WTC11 (cell line): ENCODE measurements at regions not wholly inside any gene's neighbourhood (a gene's known extent, or its start where the extent isn't known, plus 50 kb on each side); places are given as distances from the start of the nearest gene placed in this dataset.

Experiments used
- EMX1 ChIP-seq: fragments of 250-450 bp; sonication (Bioruptor Pico); IDR thresholded peaks from 2 replicates; pipeline ENCODE4 v1.8.0; 2021; ENCODE audit warnings: mild to moderate bottlenecking
- FOXJ3 ChIP-seq: sonication (generic); formaldehyde crosslinking; IDR thresholded peaks from 2 replicates; pipeline ENCODE4 v1.9.0; 2021; ENCODE audit warnings: missing genetic modification reagents, mild to moderate bottlenecking, borderline replicate concordance
- GABPB1 ChIP-seq: sonication (generic); formaldehyde crosslinking; IDR thresholded peaks from 2 replicates; pipeline ENCODE4 v1.8.1; 2023; ENCODE audit warnings: mild to moderate bottlenecking, missing genetic modification reagents
- JUN ChIP-seq: sonication (generic); formaldehyde crosslinking; IDR thresholded peaks from 2 replicates; pipeline ENCODE4 v1.8.0; 2023; ENCODE audit warnings: mild to moderate bottlenecking, missing genetic modification reagents
- KAT7 ChIP-seq: sonication (generic); formaldehyde crosslinking; IDR thresholded peaks from 2 replicates; pipeline ENCODE4 v1.8.1; 2023; ENCODE audit warnings: missing genetic modification reagents, mild to moderate bottlenecking, borderline replicate concordance
- NFYB ChIP-seq: sonication (generic); formaldehyde crosslinking; conservative IDR thresholded peaks from 2 replicates; pipeline ENCODE4 v1.8.0; 2022; ENCODE audit warnings: low read depth, missing genetic modification reagents
- TEAD4 ChIP-seq: sonication (generic); formaldehyde crosslinking; IDR thresholded peaks from 2 replicates; pipeline ENCODE4 v1.8.0; 2022; ENCODE audit warnings: mild to moderate bottlenecking, missing genetic modification reagents
- ZNF121 ChIP-seq: sonication (generic); formaldehyde crosslinking; IDR thresholded peaks from 2 replicates; pipeline ENCODE4 v1.8.0; 2023; ENCODE audit warnings: missing genetic modification reagents
- ZNF416 ChIP-seq: fragments of 250-450 bp; sonication (Bioruptor Pico); IDR thresholded peaks from 2 replicates; pipeline ENCODE4 v1.9.0; 2021; ENCODE audit warnings: mild to moderate bottlenecking, inconsistent platforms
- TF ChIP-seq, protein P1 (sequence below): fragments of 200-600 bp; IDR thresholded peaks from 2 replicates; pipeline ENCODE4 v1.8.0; 2022; ENCODE audit warnings: antibody characterized with exemption
- TF ChIP-seq, protein P2 (sequence below): sonication (generic); formaldehyde crosslinking; IDR thresholded peaks from 2 replicates; pipeline ENCODE4 v1.8.1; 2022; ENCODE audit warnings: low read depth, missing genetic modification reagents, borderline replicate concordance
- TF ChIP-seq, protein P3 (sequence below): sonication (generic); formaldehyde crosslinking; IDR thresholded peaks from 2 replicates; pipeline ENCODE4 v1.8.0; 2023; ENCODE audit warnings: mild to moderate bottlenecking, missing genetic modification reagents
- TF ChIP-seq, protein P4 (sequence below): sonication (generic); formaldehyde crosslinking; IDR thresholded peaks from 2 replicates; pipeline ENCODE4 v1.8.1; 2023; ENCODE audit warnings: mild to moderate bottlenecking, missing genetic modification reagents, borderline replicate concordance

DNA sequence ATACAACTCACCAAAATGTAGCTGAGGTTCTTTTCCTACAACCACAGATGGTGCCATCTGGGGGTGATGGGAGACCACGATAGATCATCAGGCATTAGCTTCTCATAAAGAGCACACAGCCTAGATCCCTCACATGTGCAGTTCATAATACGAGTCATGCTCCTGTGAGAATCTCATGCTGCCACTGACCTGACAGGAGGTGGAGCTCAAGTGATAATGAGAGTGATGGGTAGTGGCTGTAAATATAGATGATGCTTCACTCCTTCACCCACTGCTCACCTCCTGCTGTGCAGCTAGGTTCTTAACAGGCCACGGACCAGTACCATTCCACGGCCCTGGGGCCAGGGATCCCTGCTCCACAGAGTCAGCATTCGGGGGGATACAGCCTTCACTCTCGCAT is 943.8 kb downstream of the NLGN4Y start:
- TF ChIP-seq, protein P1, sequence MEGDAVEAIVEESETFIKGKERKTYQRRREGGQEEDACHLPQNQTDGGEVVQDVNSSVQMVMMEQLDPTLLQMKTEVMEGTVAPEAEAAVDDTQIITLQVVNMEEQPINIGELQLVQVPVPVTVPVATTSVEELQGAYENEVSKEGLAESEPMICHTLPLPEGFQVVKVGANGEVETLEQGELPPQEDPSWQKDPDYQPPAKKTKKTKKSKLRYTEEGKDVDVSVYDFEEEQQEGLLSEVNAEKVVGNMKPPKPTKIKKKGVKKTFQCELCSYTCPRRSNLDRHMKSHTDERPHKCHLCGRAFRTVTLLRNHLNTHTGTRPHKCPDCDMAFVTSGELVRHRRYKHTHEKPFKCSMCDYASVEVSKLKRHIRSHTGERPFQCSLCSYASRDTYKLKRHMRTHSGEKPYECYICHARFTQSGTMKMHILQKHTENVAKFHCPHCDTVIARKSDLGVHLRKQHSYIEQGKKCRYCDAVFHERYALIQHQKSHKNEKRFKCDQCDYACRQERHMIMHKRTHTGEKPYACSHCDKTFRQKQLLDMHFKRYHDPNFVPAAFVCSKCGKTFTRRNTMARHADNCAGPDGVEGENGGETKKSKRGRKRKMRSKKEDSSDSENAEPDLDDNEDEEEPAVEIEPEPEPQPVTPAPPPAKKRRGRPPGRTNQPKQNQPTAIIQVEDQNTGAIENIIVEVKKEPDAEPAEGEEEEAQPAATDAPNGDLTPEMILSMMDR: no peak
- TF ChIP-seq GABPB1 (CRISPR knock-in tag) (no peak), EMX1 (CRISPR knock-in tag) (no peak), ZNF121 (CRISPR knock-in tag) (no peak), FOXJ3 (CRISPR knock-in tag) (no peak), KAT7 (CRISPR knock-in tag) (no peak), JUN (CRISPR knock-in tag) (no peak), ZNF416 (CRISPR knock-in tag) (no peak), TEAD4 (no peak), NFYB (no peak)
- TF ChIP-seq, protein P2, sequence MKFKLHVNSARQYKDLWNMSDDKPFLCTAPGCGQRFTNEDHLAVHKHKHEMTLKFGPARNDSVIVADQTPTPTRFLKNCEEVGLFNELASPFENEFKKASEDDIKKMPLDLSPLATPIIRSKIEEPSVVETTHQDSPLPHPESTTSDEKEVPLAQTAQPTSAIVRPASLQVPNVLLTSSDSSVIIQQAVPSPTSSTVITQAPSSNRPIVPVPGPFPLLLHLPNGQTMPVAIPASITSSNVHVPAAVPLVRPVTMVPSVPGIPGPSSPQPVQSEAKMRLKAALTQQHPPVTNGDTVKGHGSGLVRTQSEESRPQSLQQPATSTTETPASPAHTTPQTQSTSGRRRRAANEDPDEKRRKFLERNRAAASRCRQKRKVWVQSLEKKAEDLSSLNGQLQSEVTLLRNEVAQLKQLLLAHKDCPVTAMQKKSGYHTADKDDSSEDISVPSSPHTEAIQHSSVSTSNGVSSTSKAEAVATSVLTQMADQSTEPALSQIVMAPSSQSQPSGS (CRISPR knock-in tag): no peak
- TF ChIP-seq, protein P3, sequence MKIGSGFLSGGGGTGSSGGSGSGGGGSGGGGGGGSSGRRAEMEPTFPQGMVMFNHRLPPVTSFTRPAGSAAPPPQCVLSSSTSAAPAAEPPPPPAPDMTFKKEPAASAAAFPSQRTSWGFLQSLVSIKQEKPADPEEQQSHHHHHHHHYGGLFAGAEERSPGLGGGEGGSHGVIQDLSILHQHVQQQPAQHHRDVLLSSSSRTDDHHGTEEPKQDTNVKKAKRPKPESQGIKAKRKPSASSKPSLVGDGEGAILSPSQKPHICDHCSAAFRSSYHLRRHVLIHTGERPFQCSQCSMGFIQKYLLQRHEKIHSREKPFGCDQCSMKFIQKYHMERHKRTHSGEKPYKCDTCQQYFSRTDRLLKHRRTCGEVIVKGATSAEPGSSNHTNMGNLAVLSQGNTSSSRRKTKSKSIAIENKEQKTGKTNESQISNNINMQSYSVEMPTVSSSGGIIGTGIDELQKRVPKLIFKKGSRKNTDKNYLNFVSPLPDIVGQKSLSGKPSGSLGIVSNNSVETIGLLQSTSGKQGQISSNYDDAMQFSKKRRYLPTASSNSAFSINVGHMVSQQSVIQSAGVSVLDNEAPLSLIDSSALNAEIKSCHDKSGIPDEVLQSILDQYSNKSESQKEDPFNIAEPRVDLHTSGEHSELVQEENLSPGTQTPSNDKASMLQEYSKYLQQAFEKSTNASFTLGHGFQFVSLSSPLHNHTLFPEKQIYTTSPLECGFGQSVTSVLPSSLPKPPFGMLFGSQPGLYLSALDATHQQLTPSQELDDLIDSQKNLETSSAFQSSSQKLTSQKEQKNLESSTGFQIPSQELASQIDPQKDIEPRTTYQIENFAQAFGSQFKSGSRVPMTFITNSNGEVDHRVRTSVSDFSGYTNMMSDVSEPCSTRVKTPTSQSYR (CRISPR knock-in tag): no peak
- TF ChIP-seq, protein P4, sequence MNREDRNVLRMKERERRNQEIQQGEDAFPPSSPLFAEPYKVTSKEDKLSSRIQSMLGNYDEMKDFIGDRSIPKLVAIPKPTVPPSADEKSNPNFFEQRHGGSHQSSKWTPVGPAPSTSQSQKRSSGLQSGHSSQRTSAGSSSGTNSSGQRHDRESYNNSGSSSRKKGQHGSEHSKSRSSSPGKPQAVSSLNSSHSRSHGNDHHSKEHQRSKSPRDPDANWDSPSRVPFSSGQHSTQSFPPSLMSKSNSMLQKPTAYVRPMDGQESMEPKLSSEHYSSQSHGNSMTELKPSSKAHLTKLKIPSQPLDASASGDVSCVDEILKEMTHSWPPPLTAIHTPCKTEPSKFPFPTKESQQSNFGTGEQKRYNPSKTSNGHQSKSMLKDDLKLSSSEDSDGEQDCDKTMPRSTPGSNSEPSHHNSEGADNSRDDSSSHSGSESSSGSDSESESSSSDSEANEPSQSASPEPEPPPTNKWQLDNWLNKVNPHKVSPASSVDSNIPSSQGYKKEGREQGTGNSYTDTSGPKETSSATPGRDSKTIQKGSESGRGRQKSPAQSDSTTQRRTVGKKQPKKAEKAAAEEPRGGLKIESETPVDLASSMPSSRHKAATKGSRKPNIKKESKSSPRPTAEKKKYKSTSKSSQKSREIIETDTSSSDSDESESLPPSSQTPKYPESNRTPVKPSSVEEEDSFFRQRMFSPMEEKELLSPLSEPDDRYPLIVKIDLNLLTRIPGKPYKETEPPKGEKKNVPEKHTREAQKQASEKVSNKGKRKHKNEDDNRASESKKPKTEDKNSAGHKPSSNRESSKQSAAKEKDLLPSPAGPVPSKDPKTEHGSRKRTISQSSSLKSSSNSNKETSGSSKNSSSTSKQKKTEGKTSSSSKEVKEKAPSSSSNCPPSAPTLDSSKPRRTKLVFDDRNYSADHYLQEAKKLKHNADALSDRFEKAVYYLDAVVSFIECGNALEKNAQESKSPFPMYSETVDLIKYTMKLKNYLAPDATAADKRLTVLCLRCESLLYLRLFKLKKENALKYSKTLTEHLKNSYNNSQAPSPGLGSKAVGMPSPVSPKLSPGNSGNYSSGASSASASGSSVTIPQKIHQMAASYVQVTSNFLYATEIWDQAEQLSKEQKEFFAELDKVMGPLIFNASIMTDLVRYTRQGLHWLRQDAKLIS: no peak
